Stimulated activated CD4-positive, alpha-beta T cell treated with anti-CD3 and anti-CD28 coated beads, TNF-alpha, amount 100 ng/mL, for 4 hours (primary cell): ENCODE measurements at regions not wholly inside any gene's neighbourhood (a gene's known extent, or its start where the extent isn't known, plus 50 kb on each side); places are given as distances from the start of the nearest gene placed in this dataset.
"Not testable (repeated sequence)": the region's sequence is repeated elsewhere in the genome, so short reads cannot be mapped to it uniquely, and the experiment has no call there.

Source experiments
- DNase-seq, 3 experiments: peaks; one replicate each; pipeline ENCODE4 v3.0.0-alpha.2; 2020; ENCODE audit warnings: low read depth in 3 of 3

DNA sequence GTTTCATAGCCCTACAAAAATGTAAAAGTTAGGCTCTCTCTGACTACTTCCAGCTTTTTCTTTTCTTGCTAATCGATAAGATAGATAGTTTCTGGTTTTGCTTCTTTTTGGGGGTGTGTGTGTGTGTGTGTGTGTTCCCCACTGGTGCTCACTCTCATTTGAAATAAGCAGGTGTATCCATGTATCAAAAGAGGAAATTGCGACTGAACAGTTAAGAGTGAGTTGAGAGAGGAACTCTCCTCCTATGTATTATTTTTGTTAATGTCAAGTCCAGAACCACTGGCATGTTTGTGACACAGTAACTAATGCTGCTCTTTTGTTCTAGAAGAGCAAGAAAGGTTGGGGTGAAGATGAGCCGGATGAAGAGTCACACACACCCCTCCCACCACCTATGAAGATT, 96.7 kb upstream of the UMPS start:
- DNase-seq: no peak

DNA sequence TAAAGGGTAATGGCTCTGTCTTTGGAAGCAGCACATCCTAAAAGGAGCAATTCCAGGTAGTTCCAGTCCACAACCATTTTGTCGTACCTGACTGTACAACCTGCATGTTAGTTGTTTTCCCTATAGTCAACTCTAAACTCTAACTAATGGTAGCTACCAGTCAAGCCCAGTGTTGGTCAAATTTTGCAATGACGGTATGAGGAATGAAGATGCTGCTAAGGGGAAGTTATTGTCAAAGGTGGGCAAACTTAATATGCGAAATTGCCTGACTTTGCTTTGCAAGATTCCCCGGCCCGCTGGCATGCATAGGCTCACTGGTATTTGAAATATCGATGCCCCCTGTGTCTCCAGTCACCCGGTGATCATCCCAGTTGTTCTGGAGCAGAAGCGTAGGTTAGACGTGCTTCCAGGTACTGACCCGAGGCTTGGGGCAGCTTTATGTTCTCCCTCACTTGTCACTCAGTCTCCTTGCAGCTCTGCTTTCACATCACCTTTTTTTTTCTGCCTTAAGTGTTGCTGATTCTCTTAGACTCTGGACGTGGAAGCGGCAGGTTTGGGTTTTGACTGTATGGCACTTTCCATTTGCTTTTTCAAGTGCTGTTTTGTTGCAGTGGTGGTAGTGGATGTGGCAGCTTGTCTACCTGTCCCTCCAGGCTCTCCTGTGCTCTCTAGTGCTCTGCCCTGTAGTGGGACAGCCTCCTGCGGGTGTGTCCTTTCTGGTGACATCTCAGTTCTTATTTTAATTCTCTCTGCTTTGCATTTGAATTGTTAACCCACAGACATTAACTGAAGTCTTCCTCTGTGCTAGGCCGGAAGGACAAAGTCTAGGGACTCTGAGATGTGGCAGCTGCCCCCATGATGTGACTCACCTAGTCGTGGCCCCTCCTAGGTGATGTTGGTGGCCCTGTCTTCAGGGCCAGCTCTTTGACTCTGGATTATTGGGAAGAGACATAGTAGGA, 95.8 kb upstream of the UMPS start:
- DNase-seq: no peak

DNA sequence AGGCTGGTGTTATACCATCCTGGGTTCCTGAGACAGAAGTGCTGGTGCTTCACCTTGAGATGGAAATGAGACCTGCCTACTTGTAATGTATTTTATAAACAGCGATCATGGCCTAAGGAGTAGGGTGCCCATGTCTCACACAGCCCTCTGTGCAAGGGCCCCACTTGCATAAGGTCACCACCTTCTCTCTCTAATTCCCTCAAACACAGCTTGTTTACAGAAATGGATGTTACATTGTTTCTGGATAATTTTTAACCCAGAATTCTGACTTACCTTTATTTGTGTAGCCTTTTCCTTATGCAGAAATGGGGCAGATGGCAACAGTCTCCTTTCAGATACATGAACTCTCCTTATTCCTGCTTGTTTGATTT, 95.1 kb upstream of the UMPS start:
- DNase-seq: no peak

DNA sequence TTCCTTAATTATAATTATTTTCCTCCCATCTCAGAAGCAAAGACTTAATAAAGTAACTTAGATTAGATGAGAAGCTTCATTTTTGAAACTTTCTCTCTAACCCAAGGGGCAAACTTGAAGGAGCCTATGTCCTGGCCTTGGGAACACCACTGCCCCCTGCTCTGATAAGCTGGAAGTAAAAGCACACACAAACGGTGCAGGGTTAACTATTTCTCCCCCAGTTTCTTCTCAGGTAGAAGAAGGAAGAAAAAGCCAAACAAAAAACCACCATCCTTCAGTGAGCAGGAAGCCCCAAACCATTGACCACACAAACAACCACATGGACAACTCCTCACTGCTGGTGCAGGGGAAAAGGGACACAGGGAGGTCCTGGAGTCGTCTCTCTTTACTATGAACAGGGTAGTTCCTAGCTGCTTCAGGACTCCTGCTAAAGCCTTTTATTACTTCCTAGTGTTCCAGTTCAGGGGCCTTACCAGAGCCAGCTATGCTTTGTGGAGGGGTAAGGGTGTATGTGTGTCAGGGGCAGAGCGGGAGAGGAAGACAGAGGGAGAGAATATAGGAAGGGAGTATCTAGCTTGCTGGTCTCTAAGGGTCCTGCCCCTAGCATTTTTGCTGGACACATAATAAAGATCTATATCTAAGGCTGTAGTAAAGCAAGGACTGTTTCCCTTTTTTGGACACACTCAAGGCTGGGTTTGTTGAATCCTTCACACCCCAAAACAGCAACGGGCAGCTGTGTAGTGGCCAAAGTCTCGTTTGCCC, 94.0 kb upstream of the UMPS start:
- DNase-seq: no peak

DNA sequence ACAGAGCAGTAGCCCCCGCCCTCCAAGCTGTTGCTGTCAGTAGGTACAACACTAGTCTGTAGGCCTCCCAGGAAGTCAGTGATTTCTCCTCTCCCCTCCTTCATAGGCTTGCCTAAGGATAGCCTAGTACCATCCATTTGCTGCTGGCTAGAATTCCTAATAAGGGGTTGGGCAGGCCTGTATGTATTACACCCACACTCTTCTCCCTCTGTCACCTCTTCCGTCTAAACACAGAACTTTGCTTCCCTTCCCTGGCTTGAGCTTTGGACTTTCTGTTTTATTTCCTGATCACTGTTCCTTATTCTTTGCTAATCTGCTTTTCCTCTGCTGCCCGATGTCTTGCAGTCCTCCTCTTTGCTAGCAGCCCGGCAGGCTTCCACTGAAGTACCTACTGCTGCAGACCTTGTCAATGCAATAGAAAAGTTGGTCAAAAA, 93.4 kb upstream of the UMPS start:
- DNase-seq: no peak

DNA sequence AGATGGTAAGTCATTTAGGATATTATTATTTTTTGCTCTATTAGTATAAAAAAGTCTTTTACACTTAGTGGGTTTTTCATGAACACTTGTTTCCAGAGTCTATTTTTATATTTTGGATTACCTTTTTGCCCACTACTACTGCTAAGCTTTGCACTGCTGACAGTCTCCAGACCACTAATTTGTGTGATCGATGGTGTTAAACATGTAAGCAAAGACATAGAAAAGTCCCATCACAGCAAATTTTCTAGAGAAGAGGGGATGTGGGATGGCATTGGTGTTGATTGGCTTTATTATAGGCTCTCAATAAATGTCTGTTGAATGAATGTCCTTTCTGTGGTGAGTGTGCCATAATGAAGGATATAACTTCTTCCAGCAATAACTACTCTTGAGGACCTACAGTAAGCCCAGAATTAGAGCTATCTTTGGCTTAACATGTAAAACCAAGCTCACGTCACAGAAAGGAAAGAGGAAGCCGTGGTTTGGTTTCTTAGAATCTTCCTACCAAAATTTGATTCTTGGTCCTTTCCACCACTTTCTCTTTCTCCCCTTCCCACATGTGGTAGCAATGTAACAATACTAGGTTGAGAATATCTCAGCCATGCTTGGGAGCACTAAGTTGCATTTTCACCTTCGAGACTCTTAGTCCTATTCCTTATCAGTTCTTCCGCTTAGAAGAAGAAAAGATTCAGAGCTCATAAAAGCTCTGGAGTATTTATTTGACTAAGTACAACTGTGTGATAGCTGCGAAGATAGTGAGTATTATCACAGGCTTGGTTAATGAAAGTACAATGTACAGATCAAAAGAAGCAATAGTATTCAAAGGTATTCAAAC, 90.6 kb upstream of the UMPS start:
- DNase-seq: no peak

DNA sequence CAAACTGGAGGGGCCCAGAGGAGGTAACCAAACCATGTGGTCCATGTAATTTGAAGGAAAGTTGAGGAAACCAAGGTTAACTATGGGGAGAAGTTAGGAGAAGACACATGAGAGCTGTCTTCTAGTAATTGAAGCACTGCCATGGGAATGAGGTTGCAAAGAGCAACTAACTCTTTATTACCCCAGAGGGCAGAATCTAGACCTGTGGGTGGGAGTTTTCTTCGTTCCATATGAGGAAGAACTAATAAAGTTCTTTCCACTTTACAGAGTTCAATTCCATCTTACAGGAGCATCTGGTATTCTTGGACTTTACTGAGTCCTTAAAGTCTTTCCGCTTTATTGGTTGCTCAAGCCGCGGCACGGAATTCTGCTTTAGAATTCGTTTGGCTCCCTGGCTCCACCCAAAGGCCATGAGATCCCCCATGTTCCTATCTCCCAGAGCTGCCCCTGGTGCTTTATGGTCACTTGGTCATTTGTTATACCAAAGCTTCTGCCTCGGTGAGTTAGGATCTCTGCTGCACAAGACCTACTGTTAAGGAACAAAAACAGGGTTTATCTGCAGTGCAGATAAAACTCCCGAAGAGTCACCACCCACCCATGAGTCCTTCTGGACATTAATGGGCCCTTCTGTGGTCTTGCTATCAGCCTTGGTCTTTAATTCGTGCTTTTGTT, 89.5 kb upstream of the UMPS start:
- DNase-seq: no peak

DNA sequence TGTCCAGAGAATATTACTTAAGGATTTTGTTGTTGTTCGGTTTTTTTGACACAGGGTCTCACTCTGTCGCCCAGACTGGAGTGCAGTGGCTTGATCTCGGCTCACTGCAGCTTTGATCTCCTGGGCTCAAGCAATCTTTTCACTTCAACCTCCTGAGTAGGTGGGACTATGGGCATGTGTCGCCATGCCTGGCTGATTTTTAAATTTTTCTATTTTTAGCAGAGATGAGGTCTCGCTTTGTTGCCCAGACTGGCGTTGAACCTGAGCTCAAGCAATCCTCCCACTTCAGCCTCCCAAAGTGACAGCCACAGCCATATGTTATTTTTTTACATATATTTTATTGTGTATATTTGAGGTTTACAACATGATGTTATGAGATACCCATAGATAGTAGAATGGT, 86.8 kb upstream of the UMPS start:
- no peak for DNase-seq

DNA sequence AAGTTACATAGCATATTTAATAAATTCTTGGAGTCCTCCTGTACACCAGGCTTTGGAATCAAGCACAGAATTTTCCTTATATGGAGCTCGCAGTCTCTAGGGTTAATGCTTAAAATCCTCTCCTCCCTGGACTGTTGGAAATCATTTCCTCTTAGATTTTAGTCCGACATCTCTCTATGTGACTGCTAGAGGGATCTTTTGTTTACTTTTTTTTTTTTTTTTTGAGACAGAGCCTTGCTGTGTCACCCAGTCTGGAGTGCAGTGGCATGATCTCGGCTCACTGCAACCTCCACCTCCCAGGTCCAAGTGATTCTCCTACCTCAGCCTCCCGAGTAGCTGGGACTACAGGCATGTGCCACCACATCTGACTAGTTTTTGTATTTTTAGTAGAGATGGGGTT, 84.1 kb upstream of the UMPS start:
- DNase-seq: not testable (repeated sequence)

DNA sequence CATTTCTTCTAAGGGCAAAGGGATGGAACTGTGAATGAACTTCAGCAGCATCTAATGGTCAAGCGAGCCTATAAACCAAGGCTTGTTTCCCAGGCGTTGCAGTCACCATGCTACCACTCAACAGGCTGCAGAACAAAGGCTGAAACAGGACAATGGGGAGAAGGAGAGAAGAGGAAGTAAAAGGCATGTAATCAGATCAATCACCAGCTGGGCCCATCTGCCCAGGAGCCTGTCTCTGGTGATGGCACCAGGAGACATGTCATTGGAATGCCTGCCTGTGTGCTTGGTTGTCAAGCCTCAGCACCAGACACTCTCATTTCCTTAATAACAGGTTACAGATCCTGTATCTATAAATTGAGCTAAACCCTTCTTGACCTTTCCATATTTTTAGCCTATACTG, 81.7 kb upstream of the UMPS start:
- DNase-seq: no peak

DNA sequence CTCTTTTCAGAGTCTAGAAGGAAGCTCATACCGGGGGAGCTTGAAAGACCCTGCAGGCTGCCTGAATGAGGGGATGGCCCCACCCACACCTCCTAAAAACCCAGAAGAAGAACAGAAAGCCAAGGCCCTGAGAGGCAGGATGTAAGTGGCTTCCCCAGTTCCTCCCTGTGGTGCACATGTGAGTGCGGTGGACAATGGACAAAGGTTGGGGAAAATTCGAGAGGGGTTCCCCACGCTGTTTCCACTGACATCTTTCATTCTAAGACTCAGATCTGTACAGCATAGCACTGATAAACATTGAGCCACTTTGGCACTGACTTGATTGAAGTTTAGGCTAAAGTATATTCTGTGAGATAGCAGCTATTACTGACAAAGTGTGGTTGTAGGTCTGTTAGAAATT, 79.5 kb upstream of the UMPS start:
- no peak for DNase-seq

DNA sequence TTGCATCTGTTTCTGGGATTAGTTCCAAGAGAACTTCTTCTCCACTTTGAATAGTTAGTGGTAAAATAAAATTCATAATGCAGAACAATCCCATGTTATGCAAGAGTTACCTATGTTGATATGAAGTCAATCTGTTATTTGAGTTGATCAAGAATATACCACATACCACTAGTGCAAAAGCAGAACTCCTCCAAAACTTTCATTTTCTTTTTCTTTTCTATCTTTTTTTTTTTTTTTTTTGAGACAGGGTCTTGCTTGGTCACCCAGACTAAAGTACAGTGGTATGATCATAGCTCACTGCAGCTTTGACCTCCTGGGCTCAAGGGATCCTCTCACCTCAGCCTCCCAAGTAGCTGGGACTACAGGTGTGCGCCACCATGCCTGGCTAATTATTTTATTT, 78.8 kb upstream of the UMPS start:
- not testable (repeated sequence) for DNase-seq

DNA sequence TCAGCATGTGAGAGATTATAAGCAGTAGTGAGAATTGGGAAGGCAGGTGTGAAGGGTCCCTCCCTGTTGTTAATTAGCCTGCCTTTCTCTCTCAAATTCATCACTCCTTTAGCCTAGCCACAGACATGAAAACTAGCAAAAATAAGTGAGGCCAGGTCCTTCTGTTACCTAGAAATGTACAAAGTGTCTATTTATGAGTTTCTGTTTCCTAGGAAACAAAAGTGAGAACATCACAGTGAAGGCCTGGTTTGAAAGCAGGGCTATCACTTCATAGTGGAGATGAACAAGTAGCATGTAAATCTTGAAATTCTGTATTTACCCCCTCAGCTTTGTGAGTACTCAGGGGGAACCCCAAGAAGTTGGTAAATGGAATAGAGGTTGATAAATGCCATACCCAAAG, 78.2 kb upstream of the UMPS start:
- no peak for DNase-seq

DNA sequence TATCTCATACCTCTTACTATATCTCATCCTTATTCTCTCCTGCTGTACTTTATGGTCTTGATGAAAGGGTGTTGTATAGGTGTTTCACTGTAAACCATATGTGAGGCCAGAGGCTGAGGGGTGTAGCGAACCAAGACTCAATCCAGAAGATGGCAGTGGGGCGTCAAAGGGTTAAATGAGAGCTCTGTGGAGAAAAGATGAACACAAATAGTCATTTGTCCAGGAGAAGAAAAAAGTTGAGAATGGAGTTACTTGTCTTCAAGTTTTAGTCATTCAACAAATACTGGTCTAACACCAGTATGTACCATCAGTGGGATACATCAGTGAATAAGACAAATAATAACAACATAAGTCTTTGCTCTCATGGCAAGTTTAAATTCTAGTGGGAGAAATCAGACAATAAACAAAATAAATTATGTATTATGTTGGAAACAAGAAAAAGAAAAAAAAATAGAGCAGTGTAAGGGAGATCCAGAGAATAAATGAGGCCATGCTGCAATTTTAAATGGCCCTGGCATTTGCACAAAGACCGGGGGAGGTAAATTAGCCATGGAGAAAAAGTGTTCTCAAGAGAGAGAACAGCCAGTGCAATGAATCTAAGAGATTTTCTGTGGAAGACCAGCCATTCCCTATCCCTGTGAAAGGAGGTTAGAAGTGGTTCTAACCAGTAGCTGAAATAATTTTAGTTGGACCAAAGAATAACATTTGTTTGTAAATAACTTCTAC, 77.0 kb upstream of the UMPS start:
- DNase-seq: no peak

DNA sequence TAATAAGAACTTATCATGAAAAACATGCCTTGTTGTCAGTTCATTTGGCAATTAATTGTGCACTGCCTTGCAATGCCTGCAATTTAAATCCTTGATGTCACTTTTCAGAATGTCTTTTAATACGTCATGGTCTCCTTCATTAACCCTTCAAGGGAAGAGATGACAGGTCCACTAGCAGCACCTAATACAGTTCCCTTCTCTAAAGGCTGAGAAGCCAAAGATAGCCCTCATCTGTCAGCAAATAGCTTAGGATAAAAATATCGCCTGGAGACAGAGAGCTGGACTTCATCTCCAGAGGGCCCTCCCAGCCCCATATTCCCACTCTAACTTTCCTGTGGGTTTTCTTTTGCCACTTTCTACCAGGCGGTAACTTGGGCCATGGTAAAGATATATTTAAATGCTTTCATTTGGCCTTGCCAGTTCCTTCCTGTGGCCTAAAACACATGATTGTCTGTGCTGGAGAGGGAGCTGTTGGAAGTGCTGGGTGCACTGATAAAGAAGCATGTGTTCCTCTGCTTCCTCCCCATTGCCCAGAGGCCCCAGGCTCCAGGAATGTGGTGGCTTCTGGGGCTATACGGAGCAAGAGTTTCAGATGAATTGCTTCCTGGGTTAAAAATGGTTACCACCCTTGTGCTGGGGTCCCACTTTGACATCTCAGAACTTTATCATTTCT, 76.3 kb upstream of the UMPS start:
- no peak for DNase-seq

DNA sequence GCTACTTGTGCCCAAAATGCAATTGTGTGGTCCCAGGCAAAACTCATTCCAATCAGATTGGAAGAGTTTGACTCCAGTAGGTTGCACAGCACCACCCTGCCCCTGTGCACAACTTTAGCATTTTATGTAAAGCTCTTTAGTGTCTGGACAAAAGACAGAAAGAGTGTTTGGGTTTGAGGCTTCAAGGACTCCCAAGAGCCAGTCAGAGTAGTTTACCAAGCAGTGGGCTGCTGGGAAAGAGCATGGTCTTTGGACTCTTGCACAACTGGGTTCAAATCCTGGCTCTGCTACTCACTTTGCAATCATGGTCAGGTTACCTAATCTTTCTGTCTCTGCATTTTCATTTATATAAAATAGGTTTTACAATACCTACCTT, 75.8 kb upstream of the UMPS start:
- no peak for DNase-seq

DNA sequence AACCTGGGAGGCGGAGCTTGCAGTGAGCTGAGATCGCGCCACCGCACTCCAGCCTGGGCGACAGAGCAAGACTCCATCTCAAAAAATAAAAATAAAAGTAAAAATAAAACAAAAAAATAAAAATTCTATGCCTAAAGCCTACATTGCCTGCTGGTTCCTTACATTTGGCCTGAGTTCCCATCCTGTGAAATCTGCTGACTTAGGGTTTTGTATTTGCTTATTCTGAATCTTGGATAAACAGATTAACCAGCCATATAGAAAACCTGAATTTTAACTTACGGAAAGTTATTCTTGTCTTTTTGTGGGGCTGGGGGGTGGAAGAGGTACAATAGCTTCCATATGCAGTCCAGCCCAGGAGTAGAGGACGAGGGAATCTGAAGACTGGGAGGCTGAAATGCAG, 73.7 kb upstream of the UMPS start:
- DNase-seq: no peak

DNA sequence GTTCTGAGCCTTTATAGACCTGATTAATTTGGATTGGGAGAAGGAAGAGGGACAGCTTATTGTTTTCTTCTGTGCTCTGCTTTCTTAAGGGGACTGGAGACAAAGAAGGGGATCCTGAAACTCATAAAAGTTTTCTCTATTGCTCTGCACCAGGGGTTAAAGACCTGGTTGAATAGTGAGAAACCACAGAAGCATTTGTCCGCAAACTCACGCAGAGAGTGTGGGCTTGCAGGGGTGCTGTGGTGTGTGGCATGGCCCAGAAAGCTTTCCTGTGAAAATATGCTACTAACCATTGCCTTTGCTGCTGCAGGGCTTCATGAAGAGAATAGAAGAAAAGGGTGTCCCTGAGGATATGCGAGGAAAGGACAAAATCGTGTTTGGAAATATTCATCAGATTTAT, 73.1 kb upstream of the UMPS start:
- DNase-seq: no peak

DNA sequence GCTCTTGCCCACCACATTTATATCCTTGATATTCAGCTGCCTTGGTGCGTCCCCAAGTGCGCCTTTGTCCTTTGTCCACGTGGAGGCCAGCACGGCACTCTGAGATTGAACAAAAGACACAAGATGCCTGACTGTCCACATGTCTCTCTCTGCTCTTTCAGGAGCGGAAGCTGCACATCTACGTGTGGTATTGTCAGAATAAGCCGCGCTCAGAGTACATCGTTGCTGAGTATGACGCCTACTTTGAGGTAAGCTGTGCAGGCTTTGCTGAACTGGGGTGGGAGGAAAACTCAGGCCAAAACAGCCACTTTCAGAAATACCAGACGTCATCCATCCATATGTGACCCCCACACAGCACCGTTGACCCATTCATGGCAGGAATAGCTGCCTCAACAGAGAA, 72.0 kb upstream of the UMPS start:
- DNase-seq: no peak

DNA sequence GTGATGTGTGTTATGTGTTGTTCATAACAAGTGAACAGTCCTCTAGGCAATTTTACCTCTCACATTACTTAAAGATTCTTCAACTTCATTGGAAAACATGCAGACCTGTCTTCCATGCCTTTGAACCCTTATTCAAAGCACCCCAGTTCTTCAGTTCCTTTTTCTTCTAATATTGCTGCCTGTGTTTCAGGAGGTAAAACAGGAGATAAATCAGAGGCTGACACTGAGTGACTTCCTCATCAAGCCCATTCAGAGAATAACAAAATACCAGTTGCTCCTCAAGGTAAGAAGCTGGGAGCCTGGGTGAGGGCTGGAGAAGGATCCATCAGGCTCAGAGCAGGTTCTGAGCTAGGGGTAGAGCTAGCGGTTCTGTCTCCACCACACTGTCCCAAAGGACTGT, 71.1 kb upstream of the UMPS start:
- DNase-seq: no peak

DNA sequence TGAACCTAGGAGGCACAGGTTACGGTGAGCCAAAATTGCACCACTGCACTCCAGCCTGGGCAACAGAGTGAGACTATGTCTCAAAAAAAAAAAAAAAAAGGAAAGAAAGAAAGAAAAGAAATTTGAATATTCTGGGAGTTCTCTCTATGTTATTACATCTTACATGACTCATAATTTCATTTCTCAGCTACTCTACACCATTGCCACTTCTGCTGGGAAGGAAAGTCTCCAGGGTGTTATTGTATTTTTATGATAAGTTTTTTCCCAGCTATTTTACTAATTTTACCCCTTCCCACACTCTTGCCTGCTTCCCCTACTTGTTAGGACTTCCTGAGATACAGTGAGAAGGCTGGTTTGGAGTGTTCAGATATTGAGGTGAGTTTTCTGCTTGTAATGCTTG, 69.7 kb upstream of the UMPS start:
- DNase-seq: no peak
